Transverse colon (tissue), 4 donors: ENCODE measurements at regions not wholly inside any gene's neighbourhood (a gene's known extent, or its start where the extent isn't known, plus 50 kb on each side); places are given as distances from the start of the nearest gene placed in this dataset.

Experiments used
- DNase-seq: peaks from one replicate; pipeline ENCODE4 v3.0.0-alpha.2; 2019
- H3K27ac ChIP-seq, 4 donors: fragments of 200-600 bp; sonication (generic); 2 replicates each; pipeline ENCODE4 v1.5.1; 2016 to 2018; ENCODE audit warnings: inconsistent platforms in 4 of 4
- H3K27me3 ChIP-seq: fragments of 200-600 bp; sonication (generic); 2 replicates; pipeline ENCODE4 v1.5.1; 2017; ENCODE audit warnings: inconsistent platforms
- H3K36me3 ChIP-seq, 4 donors: fragments of 200-600 bp; sonication (generic); 2 replicates each; pipeline ENCODE4 v1.5.1; 2017 to 2019; ENCODE audit warnings: inconsistent platforms in 4 of 4
- H3K4me1 ChIP-seq, 4 donors: fragments of 200-600 bp; sonication (generic); 2 replicates each; pipeline ENCODE4 v1.5.1; 2017 to 2020; ENCODE audit warnings: inconsistent platforms in 4 of 4
- H3K4me3 ChIP-seq, 4 donors: fragments of 200-600 bp; sonication (generic); 1 replicate in 1 of 4; 2 replicates in 3 of 4; pipeline versions ENCODE4 v1.5.1 to v1.6.1; 2017 to 2019; ENCODE audit warnings: inconsistent platforms in 4 of 4
- H3K9me3 ChIP-seq, 2 donors: fragments of 200-600 bp; sonication (generic); 2 replicates each; pipeline ENCODE4 v1.5.1; 2017 to 2019; ENCODE audit warnings: inconsistent platforms in 2 of 2
- CTCF ChIP-seq, 5 experiments: fragments of 200-600 bp in 3 of 5; fragments of 450-650 bp in 2 of 5; sonication (generic) in 3 of 5; IDR thresholded peaks; 1 replicate in 2 of 5; 2 replicates in 3 of 5; pipeline ENCODE4 v1.5.1; 2016 to 2017; ENCODE audit warnings: antibody characterized with exemption in 5 of 5, inconsistent platforms in 3 of 5, mild to moderate bottlenecking in 2 of 5, moderate library complexity in 1 of 5
- EP300 ChIP-seq: sonication (generic); formaldehyde crosslinking; IDR thresholded peaks from one replicate; pipeline ENCODE4 v1.6.1; 2017; ENCODE audit warnings: antibody characterized with exemption, low read depth
- POLR2A ChIP-seq: fragments of 450-650 bp; IDR thresholded peaks from one replicate; pipeline ENCODE4 v1.6.1; 2016; ENCODE audit warnings: antibody characterized with exemption, mild to moderate bottlenecking, moderate library complexity
- POLR2AphosphoS5 ChIP-seq, 3 donors: sonication (generic); formaldehyde crosslinking; IDR thresholded peaks; one replicate each; pipeline ENCODE4 v1.6.1; 2016; ENCODE audit warnings: antibody characterized with exemption in 3 of 3
- WGBS, 2 donors: methylation state at CpG; one replicate each; pipeline ENCODE4 v1.1.5; 2018; ENCODE audit warnings: low coverage in 1 of 2; 5-methylcytosine and 5-hydroxymethylcytosine counted together
- in situ Hi-C, 4 donors: fragments of 200-750 bp; cut with MboI; loops; one replicate each; pipeline versions ENCODE4 v1.15.0 to v1.15.1; 2017; ENCODE audit warnings: low sequenced_read_pairs in 3 of 4, low pct_ligation_motif_present in 1 of 4, low pct_unique_long_range_greater_than_20kb in 1 of 4
- intact Hi-C: fragments of 100-400 bp; cut with DNase I; formaldehyde crosslinking; loops from one replicate; pipeline ENCODE4 v1.15.1; 2023; ENCODE audit warnings: low total_unique reads

DNA sequence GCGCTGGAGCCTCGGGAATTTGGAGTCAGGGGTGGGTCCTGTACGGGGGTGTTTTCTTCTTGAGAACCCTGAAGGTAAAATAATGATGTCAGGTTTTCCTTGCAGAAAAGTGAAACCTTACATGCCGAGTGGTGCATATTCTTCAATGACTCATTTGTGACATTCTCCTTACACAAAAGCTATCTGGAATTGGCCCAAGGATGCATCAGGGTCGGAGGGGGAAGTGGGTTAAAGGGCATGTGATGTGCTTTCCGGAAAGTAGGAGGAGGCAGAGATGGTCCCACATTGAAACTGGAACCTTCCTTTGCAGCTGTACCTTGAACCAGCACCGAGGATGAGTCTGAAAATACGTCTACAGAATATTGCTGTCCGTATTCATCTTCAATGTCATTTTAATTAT lies 411.2 kb upstream of the IRX4 start:
- H3K4me3 ChIP-seq, result no peak overlapping the region
- TF ChIP-seq CTCF (IDR thresholded peaks at IDR 0.05), result no peak
- no peak for TF ChIP-seq POLR2A
- TF ChIP-seq EP300, result no peak
- TF ChIP-seq POLR2AphosphoS5 (IDR thresholded peaks at IDR 0.05), result no peak
- in situ Hi-C loops (no loop called here), intact Hi-C loops (no loop called here)
- no peaks in the 10 kb centered on the region for H3K27me3 ChIP-seq
- 71 to 83% methylated on average over 1 to 9 of the region's 9 CpGs for whole genome bisulfite sequencing, 2 donors
- H3K4me1 ChIP-seq, result no peaks in the 10 kb centered on the region
- H3K36me3 ChIP-seq, result no peaks in the 10 kb centered on the region
- DNase-seq, result no peak
- H3K27ac ChIP-seq, result no peak overlapping the region
- H3K9me3 ChIP-seq, result no peaks in the 10 kb centered on the region

- DNase-seq, result no peak
Measured at GRCh38 chr5:2291146-2291840, 408.6 kb upstream of the IRX4 start.

GRCh38 chr5:2289380-2289779 lies 406.7 kb upstream of the IRX4 start:
- no peak overlapping the region for H3K27ac ChIP-seq
- H3K27me3 ChIP-seq, result no peaks in the 10 kb centered on the region
- TF ChIP-seq POLR2A (no peak), POLR2AphosphoS5 (IDR thresholded peaks at IDR 0.05) (no peak), EP300 (no peak), CTCF (IDR thresholded peaks at IDR 0.05) (no peak)
- in situ Hi-C loops, result no loop called here
- H3K36me3 ChIP-seq, result no peaks in the 10 kb centered on the region
- H3K9me3 ChIP-seq, result no peaks in the 10 kb centered on the region
- WGBS, 2 donors, result 94% methylated on average over 8 of the region's 8 CpGs; no CpG with 5 or more reads in 1 of the 2 donors
- intact Hi-C loops, result no loop called here
- no peak overlapping the region for H3K4me3 ChIP-seq
- no peaks in the 10 kb centered on the region for H3K4me1 ChIP-seq
- no peak for DNase-seq

More at GRCh38 chr5:2291146-2291840, 408.6 kb upstream of the IRX4 start:
- Histone ChIP-seq H3K4me1 (no peaks in the 10 kb centered on the region), H3K9me3 (no peaks in the 10 kb centered on the region), H3K27me3 (no peaks in the 10 kb centered on the region), H3K27ac (no peak overlapping the region), H3K36me3 (no peaks in the 10 kb centered on the region), H3K4me3 (no peak overlapping the region)
- 86 to 90% methylated on average over 2 to 19 of the region's 19 CpGs for WGBS, 2 donors
- TF ChIP-seq POLR2AphosphoS5 (IDR thresholded peaks at IDR 0.05), result no peak
- no peak for TF ChIP-seq EP300
- no peak for TF ChIP-seq CTCF (IDR thresholded peaks at IDR 0.05)
- TF ChIP-seq POLR2A, result no peak
- intact Hi-C loops (no loop called here), in situ Hi-C loops (no loop called here)

- whole genome bisulfite sequencing, 2 donors, result 72 to 73% methylated on average over 12 to 16 of the region's 16 CpGs
- TF ChIP-seq EP300 (no peak), POLR2AphosphoS5 (IDR thresholded peaks at IDR 0.05) (no peak), CTCF (IDR thresholded peaks at IDR 0.05) (no peak), POLR2A (no peak)
- H3K4me1 ChIP-seq, result no peaks in the 10 kb centered on the region
- H3K27me3 ChIP-seq, result no peaks in the 10 kb centered on the region
- H3K9me3 ChIP-seq, result no peaks in the 10 kb centered on the region
- H3K36me3 ChIP-seq, result no peaks in the 10 kb centered on the region
- DNase-seq, result no peak
- in situ Hi-C loops (no loop called here), intact Hi-C loops (no loop called here)
- H3K4me3 ChIP-seq, result no peak overlapping the region
- no peak overlapping the region for H3K27ac ChIP-seq
Measured at GRCh38 chr5:2288968-2289367, 406.2 kb upstream of the IRX4 start.
